CMK (cell line): ENCODE measurements at regions not wholly inside any gene's neighbourhood (a gene's known extent, or its start where the extent isn't known, plus 50 kb on each side); places are given as distances from the start of the nearest gene placed in this dataset.

Experiments
- DNase-seq: peaks from one replicate; pipeline ENCODE4 v3.0.0-alpha.2; 2010; ENCODE audit warnings: low read depth

GRCh38 chr5:91433861-91434260 lies 50.7 kb upstream of the ARRDC3 start:
- DNase-seq: no peak
